ENCODE measurements at regions not wholly inside any gene's neighbourhood (a gene's known extent, or its start where the extent isn't known, plus 50 kb on each side); places are given as distances from the start of the nearest gene placed in this dataset.

DNA sequence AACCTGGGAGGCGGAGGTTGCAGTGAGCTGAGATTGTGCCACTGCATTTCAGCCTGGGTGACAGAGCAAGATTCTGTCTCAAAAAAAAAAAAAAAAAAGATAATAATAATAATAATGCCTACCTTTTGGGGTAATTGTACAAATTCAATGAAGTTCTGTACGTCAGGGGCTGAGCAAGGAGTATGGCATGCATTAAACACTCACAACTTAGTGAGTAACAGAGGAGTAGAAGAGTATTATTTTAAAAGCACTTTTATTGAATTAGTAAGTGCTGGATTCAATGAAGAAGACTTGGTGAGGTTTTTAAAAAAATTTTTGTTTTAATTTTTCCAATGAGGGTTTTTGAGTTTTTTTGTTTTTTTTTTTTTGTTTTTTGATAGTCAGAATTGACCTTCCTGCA is 783.6 kb upstream of the TBX3 start:
- no peak for DNase-seq (ENCODE audit: low read depth in 2 of 2)

DNA sequence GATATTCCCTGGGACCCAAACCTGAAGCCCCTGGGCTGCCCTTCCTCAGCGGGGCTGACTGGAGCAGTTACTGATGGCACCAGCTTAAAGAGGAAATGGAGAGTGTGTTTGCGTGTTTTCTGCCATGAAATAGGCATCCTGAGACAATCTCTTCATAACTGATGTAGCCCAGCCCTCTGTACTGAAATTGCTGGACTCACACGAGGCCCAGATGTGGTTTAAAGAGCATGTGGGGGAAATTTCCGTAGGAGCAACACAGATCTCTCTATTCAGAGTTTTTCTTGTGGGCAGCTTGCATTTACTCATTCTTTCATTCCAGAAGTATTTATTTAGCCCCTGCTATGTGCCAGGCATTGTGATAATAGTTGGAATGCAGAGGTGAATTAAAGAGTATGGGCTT is 782.1 kb upstream of the TBX3 start:
- DNase-seq (ENCODE audit: low read depth in 2 of 2), result peak in 1 of 2 experiments; percentile 9

DNA sequence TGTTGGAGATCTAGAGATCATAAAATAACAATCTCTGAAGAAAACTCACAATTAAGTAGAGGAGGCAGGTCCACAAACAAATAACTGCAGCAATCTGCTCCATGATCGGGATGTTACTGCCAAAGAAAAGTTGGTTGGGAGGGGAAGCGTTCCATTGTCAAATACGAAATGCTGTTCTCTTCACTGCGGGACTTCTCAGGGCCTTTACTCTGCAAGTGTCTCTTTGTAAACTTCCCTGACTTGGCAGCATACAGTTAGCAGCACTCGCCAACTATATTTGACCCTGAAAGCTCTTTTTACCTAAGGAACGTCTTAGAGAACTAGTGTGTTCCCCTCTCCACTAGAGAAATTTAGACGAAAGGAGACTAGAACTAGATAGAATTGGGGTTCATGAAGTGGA is 780.7 kb upstream of the TBX3 start:
- no peak for DNase-seq (ENCODE audit: low read depth in 2 of 2)

DNA sequence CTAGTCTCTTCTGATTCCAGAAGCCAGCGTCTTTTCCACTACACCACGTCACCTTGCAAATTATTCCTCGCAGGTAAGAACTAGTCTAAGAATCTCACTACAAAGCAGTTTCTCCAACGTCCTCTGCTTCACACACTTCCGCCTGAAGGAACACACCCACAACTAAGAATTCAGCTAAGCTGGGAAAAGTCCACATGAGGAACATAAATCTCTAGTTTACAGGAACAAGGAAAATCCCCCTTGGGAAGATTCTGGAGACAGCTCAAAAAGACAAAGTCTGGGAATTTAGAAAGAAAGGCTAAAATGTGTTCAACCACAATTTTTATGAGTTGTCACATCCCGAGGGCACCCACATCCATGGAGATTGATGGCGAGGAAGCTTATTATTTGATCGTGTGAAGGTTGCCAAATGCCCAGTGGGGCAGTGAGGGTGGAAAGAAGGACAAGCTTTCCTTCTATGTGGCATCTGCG is 780.2 kb upstream of the TBX3 start:
- no peak for DNase-seq (ENCODE audit: low read depth in 2 of 2)

DNA sequence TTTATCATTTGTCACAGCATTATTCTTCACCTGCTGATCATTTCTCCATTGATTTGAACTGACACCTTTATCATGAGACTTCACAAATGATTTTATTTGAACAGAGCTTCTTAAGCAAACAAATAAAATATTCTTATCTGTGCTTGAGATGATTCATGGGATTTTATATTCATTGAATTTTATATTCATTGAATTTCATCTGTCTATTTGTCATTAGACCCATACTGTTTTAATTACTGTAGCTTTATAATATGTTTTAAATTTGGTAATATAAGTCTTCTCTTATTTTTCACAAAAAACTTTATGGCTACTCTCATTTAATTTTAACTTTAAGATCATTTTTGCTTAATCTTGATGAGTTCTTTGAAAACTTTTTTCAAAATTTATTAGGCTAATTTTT is 777.4 kb upstream of the TBX3 start:
- DNase-seq (ENCODE audit: low read depth in 2 of 2), result no peak

DNA sequence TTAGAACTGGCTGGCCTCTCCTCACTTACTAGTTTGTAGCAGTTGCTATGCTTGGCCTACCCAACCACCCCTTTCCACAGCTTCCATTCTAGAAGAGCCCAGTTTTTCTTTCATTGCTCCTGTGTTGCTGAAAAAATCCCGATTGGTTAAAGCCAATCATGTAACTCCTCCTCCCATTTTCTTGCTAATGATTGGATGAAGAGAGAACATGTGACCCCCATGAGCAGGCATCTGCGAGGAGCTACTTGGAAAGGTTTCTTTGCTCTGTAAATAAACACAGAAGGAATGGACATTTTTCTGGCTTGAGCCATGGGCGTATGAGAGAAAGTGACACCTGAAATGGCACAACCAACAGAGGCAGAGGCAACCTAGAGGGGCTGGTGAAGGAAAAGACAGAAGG is 773.8 kb upstream of the TBX3 start:
- DNase-seq (ENCODE audit: low read depth in 2 of 2), result no peak

DNA sequence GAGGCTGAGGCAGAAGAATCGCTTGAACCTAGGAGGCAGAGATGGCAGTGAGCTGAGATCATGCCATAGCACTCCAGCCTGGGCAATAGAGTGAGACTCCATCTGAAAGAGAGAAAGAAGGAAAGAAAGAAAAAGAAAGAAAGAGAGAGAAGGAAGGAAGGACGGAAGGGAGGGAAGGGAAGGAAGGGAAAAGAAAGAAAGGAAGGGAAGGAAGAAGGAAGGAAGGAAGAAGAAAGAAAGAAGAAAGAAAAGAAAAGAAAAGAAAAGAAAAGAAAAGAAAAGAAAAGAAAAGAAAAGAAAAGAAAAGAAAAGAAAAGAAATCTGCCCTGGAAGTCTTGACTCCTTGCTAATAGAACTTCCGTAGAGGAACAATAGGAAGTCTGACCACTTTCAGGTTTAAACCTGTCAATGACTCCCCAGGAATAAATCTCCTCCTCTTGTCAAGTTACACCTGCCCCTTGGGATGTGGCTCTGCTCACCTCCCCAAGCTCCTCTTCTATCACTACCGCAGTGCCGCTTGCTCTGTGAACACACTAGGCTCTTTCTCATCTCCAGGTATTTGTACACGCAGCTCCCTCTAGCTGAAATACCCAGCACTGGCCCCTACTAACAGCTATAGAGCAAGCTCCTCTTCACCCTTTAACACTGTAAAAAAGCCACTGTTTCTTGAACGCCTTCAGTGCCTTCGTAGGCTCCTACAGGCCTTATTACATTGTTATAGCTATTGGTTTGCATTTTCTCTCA is 773.1 kb upstream of the TBX3 start:
- DNase-seq (ENCODE audit: low read depth in 2 of 2), result no peak

DNA sequence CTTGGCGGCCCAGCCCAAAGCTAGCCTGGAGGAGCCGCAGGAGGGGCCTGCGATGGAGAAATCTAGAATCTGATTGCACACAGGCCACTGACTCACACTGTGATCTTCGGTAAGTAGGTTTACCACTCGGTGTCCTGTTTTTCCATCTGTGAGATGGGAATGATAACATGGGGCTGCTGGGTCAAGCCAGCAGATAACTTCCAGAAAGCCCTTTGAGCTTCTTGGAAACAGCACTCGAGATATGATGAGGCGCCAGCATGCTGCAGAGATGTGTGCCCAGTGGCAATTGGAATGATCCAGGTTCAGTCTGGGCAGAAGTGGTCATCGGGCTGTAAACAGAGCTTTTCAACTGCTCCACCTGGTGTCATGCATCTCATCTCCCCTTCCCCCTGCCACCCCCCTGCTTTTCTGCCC is 771.3 kb upstream of the TBX3 start:
- DNase-seq (ENCODE audit: low read depth in 2 of 2), result no peak

DNA sequence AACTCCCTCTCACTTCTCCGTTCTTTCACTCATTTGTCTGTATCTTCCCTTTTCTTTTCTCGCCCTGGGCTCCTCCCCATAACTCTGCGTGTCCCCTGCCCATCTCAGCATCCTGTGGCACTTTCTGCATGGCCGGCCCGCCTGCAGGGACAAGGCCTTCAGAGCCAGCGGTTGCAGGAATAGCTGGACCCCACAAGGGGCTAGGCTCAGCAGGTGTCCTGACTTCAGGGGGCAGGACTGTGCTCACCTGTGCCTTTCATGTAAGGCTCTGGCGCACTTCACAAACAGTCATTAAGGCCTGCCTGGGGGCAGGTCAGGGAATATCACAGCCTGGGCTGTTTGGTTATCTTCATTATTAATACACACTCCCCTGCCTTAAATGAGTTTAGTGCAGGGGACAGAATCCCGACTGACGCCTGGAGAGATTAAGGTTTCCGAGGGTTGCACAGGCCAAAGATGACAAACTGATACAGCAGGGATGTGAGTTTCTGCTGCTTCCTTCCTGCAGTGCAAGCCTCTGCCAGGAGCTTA is 768.8 kb upstream of the TBX3 start:
- no peak for DNase-seq (ENCODE audit: low read depth in 2 of 2)

DNA sequence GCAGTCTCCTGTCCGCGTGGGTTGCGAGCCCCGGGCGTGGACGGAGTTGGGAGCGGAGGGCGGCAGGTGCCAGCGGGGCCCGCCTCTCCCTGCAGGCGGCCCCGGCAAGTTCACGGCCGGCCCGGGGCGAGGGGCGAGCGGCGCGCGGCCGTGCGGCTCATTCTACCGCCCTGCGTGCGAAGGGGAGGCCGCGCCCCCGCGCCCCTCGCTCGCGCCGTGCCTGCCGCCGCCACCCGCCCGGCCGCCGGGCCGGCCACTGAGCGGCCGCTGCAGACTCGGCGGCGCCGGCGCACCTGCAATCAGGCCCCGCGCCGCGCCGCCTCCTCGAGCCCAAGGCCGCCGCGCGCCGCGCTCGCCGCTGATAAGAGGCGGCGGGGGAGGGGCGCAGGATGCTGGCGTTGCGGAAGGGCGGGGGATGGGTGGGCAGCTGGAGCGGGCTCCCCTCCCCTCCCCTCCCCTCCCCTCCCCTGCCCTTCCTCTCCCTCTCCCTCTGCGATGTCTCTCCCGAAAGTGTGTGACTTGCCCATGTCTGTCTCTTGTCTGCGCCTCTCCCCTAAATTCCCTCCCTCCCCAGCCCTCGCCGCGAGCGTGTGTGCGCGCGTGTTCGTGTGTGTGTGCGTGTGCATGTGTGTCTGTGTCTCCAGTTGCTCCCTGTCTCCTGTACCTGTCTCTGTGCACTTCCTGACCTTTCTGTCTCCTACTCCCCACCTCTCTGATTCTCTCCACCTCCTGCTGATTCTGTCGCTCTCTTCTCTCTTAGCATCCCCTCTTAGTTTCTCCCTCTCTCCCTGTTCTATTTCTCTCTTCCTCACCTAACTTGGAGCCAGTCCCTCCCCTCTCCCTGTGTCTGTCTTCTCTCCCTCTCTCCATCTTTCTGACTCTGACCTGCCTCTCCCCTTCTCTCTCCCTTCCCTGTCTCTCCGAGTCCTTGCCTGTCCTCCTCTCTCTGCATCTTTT is 768.1 kb upstream of the TBX3 start:
- DNase-seq (ENCODE audit: low read depth in 2 of 2), result no peak

DNA sequence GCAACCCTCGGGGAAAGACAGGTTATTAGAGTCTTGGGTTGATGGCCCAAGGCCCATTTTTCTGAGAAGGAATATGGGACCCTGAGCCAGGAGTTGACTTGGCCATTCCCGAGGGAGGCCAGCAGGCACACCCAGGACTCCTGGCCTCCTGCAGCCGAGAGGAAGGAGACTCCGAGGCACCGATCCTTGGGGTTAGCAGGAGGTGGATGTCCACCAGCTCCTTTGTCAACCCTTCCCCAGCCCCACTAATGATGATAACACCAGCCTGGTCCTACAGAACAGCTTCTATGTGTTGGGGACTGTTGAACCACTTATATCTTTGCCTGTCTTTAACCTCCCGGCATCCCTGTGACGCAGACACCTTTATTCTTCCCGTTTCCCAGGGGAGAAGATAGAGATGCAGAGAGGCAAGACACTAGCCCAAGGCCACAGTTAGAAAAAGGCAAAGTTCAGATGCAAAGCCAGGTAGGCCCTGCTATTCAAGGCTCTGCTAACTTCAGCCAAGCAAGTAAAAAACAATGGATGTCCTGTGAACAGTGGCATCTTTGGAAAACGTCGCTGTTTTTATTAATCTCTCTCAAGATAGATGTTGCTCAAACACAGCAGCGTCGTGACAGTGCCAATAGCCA is 767.3 kb upstream of the TBX3 start:
- no peak for DNase-seq (ENCODE audit: low read depth in 2 of 2)

DNA sequence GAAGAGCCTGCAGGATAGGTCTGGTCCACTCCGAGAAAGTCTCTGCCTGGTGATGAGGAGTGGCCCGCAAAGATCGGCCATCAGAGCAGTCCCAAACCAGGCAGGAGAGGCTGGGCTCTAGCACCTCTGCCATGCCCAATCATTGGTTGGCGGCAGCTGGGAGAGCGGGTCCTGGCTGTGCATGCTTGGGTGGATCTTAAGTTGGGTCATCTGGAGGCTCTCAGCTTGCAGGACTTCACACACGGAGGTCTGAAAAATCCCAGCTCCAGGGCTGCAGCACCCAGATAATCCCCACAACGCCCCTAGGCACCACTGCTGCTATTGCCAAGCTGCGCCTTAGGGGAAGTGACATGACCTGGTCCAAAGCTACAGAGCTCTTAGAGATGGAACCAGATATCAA is 766.7 kb upstream of the TBX3 start:
- no peak for DNase-seq (ENCODE audit: low read depth in 2 of 2)

DNA sequence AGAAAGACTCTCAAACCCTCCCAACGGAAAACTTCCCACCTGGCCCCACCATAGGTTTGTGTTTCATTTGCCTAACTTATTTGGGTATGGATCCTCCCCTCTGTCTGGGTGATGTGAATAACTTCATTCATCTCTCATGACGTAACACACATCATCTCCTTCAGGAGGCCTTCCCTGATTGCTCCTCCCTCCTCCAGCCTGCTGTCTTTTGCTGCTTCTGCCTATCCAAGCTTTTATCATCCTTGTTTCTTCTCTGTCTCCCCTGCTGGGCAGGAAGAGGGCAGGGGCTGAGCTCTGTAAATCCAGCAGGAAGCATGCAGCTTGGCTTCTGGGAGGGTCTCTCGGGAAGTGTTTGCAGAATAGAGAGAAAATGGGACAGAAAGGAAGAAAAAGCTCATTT is 766.0 kb upstream of the TBX3 start:
- no peak for DNase-seq (ENCODE audit: low read depth in 2 of 2)

DNA sequence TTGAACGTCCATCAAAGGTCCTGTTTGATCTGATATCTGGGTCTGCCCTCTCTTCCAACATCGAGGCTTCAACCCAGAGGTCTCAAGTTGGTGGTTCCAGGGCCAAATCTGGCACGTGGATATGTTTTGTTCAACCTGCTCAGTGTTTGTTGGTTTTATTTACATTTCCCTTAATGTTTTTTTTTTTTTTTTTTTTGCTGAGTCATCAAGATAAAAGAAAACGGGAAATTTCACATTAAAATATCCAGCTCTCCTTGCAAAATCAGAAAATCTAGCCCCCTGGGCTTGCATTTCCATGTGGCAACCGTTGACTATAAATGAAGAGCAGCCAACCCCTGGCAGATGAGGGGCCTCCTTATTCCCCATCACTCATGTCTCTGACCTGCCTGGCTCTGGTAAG is 765.6 kb upstream of the TBX3 start:
- no peak for DNase-seq (ENCODE audit: low read depth in 2 of 2)

DNA sequence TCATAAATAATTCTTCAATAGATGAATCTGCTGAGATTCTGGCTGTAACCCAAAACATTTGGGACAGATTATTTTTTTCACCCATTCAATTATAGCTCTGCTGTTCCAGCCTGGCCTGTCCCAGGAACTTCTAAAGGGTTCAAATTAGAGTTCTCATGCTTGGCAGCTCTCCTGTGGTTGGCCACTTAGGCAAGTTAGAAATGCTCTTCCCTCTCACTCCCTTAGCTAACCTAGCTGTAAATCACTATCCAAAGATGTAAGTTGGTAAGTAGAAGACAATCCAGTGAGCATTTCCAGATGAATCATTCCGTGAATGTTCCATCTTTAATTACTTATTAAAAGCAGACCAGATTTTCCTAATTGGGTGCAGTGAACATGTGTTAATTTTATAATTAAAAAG is 760.4 kb upstream of the TBX3 start:
- peak; percentile 50 to 64 for DNase-seq (ENCODE audit: low read depth in 2 of 2)

DNA sequence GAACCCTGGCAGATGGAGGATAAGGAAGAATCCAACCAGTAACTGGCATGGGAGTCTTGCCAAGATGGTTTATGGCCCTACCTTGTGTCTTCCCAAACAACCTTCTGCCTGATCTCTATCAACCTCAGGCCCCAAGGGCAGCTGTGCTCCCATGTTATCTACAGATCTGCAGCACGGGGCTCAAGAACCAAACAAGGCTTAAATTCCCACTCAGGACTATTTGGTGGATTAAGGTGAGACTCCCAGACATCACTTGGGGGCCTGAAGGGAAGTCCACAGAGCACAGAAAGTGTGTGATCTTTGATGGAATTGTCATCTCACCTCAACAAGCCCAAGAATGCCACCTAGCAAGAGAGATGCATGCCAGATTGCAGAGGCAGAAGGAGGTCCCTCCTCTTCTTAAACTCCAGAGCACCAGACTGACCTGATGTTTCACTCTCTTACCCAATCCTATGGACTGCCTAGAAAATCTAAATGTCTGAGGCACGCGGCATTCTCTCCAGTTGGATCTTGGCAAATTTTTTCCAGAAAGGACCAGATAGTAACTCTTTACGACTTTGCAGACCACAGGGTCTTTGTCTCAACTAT is 759.5 kb upstream of the TBX3 start:
- no peak for DNase-seq (ENCODE audit: low read depth in 2 of 2)

DNA sequence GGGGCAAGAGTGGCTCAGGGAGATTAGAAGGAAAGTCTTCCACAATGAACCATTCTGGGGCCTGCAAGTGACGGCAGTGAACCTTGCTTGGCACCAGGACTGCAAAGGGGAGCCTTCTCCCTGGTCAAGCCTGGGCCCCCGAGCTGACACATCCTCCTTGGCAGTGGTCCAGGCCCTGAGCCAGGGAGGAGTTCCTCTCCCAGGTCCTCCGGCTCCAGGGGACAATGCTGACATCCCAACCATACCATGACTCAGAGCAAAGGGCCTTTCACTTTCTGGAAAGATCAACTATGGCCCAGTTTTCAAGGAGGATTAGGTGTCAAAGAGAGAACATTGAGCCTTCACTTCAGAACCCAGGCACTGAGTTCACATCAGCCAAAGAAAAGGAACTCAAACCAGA is 756.5 kb upstream of the TBX3 start:
- no peak for DNase-seq (ENCODE audit: low read depth in 2 of 2)

DNA sequence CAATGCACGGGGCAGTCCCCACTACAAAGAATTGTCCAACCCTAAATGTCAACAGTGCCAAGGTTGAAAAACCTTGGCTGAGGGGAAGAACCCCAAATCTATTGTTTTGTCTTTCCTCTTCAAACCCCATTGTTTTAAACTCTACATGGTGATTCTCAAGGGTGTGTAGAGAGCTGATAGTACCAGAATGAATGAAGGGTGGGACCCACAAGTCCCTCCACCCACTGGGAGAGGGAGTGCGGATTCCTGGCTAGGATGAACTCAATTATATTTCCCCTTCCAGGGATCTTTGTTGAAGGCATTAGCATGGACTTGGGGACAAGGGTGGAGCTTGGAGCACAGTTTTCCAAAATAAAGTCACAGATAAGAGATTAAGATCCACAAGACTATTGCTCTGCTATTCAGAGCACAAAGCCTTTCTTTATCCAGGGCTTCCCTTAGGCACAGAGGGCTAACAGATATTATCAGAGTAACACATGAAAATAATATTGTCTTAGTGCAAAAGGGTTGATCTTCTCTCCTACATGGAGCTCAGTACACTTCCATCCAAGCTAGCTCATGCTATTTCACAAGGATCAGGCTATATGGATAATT is 755.1 kb upstream of the TBX3 start:
- DNase-seq (ENCODE audit: low read depth in 2 of 2), result no peak

DNA sequence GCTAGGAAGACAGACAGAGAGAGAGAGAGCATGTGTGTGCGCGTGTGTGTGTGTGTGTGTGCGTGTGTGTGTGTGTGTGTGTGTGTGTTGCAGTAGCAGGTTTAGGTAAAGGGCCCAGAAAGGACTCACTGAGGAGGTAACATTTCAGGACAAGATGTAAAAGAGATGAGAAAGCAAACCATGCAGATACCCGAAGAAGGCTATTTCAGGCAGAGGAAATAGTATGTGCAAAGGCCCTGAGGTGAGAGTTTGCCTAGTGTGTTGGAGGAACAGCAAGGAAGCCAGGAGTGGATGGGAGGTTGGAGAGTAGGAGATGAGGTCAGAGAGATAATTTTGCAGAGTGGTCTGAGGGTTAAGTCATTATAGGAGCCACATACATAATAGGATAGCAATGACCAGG is 754.3 kb upstream of the TBX3 start:
- no peak for DNase-seq (ENCODE audit: low read depth in 2 of 2)

DNA sequence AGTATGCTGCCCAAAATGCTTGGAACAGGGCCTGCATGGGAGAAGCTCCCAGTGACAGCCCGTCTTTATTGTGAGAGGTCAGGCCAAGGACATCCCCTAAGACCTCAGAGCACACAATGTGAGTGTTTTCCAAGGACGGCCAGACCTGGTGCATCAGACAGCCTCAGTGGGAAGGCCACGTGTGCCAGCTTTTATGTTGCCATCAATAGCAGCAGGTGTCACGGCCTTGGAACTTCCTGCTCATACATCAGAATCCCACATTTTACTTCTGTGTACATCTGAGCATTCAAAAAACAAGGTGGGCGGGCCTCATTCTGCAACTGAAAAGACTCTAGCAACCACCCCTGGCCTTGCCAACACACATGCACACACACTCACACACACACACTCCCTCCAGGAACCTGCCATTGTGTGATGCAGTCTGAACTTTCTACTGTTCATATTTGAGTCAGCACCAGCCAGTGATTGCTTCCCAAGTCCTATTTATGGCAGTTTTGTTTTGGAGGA is 753.1 kb upstream of the TBX3 start:
- DNase-seq (ENCODE audit: low read depth in 2 of 2), result no peak

DNA sequence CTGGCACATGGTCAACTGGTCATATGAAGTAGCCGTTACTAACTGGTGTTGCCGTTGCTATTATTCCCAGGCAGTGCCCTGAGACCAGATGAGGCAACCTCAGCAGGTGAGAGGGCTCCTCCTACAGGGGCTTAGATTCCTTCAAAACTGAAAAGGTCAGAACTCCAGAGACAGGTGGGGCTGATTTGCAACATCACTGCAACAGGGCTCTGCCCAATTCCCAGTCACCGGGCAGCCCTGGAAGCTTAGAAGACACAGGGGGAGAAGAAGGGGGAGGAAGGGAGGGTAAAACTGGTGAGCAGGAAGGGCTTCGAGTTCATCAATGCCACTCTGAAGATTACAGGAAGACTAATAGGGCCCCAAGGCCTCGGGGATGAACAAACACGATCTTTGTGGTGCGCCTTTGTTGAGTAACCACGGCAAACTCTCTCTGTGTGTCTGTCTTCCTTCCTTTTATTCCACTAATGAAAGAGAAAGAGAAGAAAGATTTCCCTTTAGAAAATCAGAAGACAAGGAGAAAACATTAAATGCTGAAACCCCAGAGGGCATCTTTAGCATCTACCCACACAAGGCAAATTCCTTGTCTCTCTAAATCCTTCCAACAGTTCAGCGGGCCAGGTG is 749.1 kb upstream of the TBX3 start:
- DNase-seq (ENCODE audit: low read depth in 2 of 2), result no peak
